HepG2 (cell line): ENCODE measurements at regions not wholly inside any gene's neighbourhood (a gene's known extent, or its start where the extent isn't known, plus 50 kb on each side); places are given as distances from the start of the nearest gene placed in this dataset.

ENCODE experiments used
- DPF2 ChIP-seq: sonication (generic); formaldehyde crosslinking; IDR thresholded peaks from 2 replicates; pipeline ENCODE4 v1.4.0; 2020; ENCODE audit warnings: mild to moderate bottlenecking, low read depth, missing genetic modification reagents, borderline replicate concordance
- KLF11 ChIP-seq: IDR thresholded peaks from 2 replicates; pipeline ENCODE4 v1.6.1; 2016; ENCODE audit warnings: missing compliant biosample characterization
- POLR2AphosphoS5 ChIP-seq: IDR thresholded peaks from 2 replicates; pipeline ENCODE4 v1.6.1; 2012; ENCODE audit warnings: low read depth, low read length

- TF ChIP-seq DPF2 (no peak), KLF11 (no peak), POLR2AphosphoS5 (no peak)
Measured at GRCh38 chr10:45241865-45242520, 73.4 kb downstream of the OR13A1 start.
